AG04449 (cell line): ENCODE measurements at regions not wholly inside any gene's neighbourhood (a gene's known extent, or its start where the extent isn't known, plus 50 kb on each side); places are given as distances from the start of the nearest gene placed in this dataset.

Source experiments
- CTCF ChIA-PET: fragments of 350-600 bp; formaldehyde crosslinking; extraction: SDS; loops from one replicate; lab custom pipeline; 2021; ENCODE audit warnings: antibody characterized with exemption; lab: Yijun Ruan, JAX
- POLR2A ChIA-PET: fragments of 400-600, 350-600 bp; formaldehyde crosslinking; extraction: SDS; loops from one replicate; lab custom pipeline; 2020; ENCODE audit warnings: antibody characterized with exemption, inconsistent platforms; lab: Yijun Ruan, JAX
- DNase-seq: peaks from one replicate; pipeline ENCODE4 v3.0.0-alpha.2; 2010; ENCODE audit warnings: low read depth, low spot score
- H3K4me3 ChIP-seq: 2 replicates; pipeline ENCODE4 v1.5.1; 2011; ENCODE audit warnings: low read depth, mild to moderate bottlenecking, control low read depth, low read length
- CTCF ChIP-seq: IDR thresholded peaks from one replicate; pipeline ENCODE4 v1.5.1; 2011; ENCODE audit warnings: mild to moderate bottlenecking, moderate library complexity, low read length, control low read depth, inconsistent platforms; ENCODE audit not compliant: insufficient read depth; ENCODE audit errors: missing control alignments

GRCh38 chr5:73263001-73263710 lies 90.2 kb downstream of the TMEM174 start:
- no peak for TF ChIP-seq CTCF
- DNase-seq = peak; percentile 41
- ChIA-PET POLR2A (no interaction called here), CTCF (interaction anchor here (0.6 to 1.6 kb wide), 2 partner anchors 8 to 191 kb away, joined by 3 to 4 read pairs; no protein-coding TSS in a partner anchor)
- no peak overlapping the region for H3K4me3 ChIP-seq

- ChIA-PET CTCF (no interaction called here), POLR2A (no interaction called here)
- TF ChIP-seq CTCF = no peak
- H3K4me3 ChIP-seq = no peak overlapping the region
- no peak for DNase-seq
Measured at GRCh38 chr5:73256862-73257261, 83.9 kb downstream of the TMEM174 start.

- no peak for DNase-seq
- POLR2A ChIA-PET = no interaction called here
- no peak for TF ChIP-seq CTCF
- CTCF ChIA-PET = no interaction called here
- no peak overlapping the region for H3K4me3 ChIP-seq
Measured at GRCh38 chr5:73256462-73256861, 83.5 kb downstream of the TMEM174 start.

- CTCF ChIA-PET = no interaction called here
- POLR2A ChIA-PET = no interaction called here
- H3K4me3 ChIP-seq = no peak overlapping the region
- TF ChIP-seq CTCF = no peak
- DNase-seq = no peak
Measured at GRCh38 chr5:73256012-73256411, 83.0 kb downstream of the TMEM174 start.

GRCh38 chr5:73254642-73255041 lies 81.6 kb downstream of the TMEM174 start:
- no peak for TF ChIP-seq CTCF
- CTCF ChIA-PET = no interaction called here
- POLR2A ChIA-PET = interaction anchor here (1.0 kb wide), 1 partner anchor 38 kb away, joined by 3 read pairs; no protein-coding TSS in a partner anchor
- no peak for DNase-seq
- no peak overlapping the region for H3K4me3 ChIP-seq

- CTCF ChIA-PET = interaction anchor here (1.5 kb wide), 1 partner anchor 11 kb away, joined by 4 read pairs; no protein-coding TSS in a partner anchor
- POLR2A ChIA-PET = no interaction called here
- H3K4me3 ChIP-seq = no peak overlapping the region
- no peak for DNase-seq
- no peak for TF ChIP-seq CTCF
Measured at GRCh38 chr5:73253047-73253660, 80.2 kb downstream of the TMEM174 start.
